Erythroblast (primary cell): ENCODE measurements at regions not wholly inside any gene's neighbourhood (a gene's known extent, or its start where the extent isn't known, plus 50 kb on each side); places are given as distances from the start of the nearest gene placed in this dataset.

Source experiments
- DNase-seq, 2 experiments: peaks; one replicate each; lab custom pipeline; 2025; lab: John Stamatoyannopoulos, UW
- GATA1 ChIP-seq: IDR thresholded peaks from 2 replicates; pipeline ENCODE4 v1.6.1; 2011; ENCODE audit warnings: low read depth, mild to moderate bottlenecking, control low read depth, low read length, moderate library complexity
- POLR2A ChIP-seq: IDR thresholded peaks from 2 replicates; pipeline ENCODE4 v1.6.1; 2011; ENCODE audit warnings: mild to moderate bottlenecking, low read length

DNA sequence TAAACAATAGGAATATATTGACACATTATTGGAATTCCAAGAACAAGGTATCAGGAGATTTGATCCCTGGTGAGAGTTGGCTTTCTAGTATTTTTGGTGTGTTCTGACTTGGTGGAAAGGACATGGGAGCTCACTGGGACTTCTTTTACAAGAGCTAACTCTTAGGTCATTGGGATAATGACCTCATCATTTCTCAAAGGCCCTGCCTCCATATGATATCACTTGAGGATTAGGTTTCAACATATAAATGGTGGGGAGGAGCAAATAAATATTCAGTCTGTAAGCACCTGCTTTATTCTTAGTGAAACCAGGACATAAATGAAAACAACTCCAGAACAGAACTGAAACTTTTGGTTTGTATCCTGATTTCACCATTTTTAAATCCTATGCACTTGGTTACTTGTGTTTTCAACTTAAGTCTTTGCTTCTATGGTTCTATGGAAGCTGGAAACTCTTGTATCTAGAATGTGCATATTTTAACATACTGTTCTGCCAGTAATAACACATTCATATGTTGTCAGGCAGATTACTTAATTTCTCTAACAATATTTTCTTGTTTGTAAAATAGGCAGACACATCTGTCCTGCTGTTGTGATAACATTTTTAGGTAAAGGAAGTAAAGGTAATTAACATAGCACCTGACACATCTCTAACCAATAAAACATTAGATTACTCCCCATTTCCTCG lies 1527.7 kb upstream of the CDH8 start:
- DNase-seq, result no peak
- no peak for TF ChIP-seq POLR2A
- TF ChIP-seq GATA1, result no peak

DNA sequence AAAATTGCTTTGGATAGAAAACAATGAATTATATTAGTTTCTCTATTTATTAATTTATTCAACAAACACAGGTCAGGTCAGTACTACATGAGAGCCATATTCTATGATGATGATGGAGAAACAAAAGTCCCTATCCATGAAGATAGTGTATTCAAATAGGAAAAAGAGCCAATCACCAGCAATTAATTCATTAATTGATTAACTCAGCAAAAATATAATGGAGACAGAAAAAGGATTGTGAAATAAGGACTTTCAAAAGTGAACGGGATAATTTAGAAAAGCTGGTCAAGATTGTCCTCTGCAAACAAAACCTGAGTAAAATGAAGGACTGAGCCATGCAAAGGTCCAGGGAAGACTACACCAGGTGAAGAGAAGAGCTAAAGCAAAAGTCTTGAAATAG lies 1517.7 kb upstream of the CDH8 start:
- DNase-seq, result no peak
- no peak for TF ChIP-seq GATA1

DNA sequence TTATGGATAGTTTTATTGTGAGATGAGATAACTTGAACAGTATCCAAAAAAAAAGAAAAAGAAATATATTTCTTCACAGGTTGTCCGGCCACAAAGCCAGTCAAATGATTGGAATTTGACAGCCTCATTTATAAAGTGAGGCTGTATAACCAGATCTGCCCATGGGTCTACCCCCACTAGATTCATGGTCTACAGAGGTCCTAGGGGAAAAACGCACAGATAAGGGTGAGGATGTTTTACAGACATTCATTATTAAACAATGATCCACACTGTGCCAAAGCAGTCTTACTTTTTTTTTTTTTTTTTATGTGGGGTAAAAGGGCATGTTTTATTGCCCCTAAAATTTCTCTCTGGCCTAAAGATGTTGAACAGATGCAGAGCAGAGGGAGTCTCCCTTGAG lies 1503.0 kb upstream of the CDH8 start:
- no peak for DNase-seq
- no peak for TF ChIP-seq GATA1
- no peak for TF ChIP-seq POLR2A

DNA sequence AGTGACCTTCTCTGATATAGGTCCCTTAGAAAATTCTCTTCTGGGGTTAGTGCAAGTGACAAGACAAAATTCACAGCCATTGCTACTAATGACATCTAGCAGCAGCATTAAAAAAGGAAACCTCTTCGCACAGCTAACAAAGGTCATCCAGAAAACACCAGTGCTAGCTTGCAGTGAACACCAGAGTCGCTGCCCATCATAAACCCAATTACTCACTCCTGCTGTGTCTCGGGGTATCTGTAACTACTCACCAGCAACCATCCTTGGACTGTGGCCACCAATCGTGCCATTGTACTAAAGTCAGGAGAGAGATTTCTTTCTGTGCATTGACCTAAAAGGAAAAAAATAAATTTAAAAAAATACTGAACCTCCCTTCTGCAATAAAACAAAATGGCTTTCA lies 1494.7 kb upstream of the CDH8 start:
- TF ChIP-seq GATA1 (no peak), POLR2A (no peak)

DNA sequence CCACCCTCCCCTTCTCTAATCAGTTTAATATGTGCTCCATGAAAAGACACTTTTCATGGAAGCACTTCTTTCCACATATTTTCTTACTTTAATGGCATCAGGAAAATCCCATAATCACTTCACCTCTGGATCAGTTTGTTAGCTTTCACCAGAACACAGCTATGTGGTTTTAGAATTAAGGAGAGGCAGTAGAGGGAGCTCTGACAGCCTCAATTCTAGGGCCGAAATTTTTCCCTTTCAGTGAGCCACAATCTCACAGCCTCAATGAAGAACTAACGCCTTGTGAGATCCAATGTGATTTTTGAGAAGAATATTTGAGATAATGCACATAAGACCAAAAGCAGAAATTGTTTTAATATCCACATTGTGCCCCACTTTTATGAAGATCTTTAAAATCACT lies 1494.0 kb upstream of the CDH8 start:
- TF ChIP-seq GATA1 (no peak), POLR2A (no peak)
- DNase-seq, result no peak

More for the DNA sequence above, 1494.7 kb upstream of the CDH8 start:
- DNase-seq, result no peak

DNA sequence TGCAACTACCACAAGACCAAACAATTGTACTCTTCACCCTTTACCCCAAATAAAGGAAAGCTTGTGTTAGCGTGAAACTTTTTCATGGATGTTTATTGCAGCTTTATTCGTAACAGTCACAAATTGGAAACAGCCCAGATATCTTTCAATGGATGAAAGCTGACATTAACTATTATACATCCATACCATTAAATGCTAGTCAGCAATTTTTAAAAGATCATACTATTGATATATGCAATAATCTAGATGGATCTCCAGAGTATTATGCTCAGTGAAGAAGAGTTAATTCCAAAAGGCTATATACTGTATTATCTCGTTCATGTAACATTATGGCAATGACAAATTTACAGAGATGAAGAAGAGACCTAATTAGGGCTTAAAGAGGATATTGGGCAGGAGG lies 1491.2 kb upstream of the CDH8 start:
- TF ChIP-seq GATA1 (no peak), POLR2A (no peak)
- no peak for DNase-seq

DNA sequence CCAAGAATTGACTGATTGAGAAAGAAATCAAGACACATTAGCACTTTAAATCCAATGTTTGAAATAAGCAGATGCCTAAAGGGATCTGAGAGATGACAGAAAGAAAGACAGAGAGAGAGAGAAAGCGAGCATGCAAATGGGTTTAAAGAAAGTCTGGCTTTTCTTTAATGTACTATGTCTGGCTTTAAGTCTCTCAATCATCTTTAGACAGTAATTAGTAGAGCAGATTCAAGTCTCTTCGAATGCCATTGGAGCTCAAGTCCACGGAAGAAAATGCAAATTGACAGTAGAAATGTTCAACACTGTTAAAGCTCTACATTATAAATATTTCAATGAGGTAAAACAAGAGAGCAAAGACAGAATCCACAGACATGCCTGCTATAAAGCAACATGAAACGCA lies 1480.2 kb upstream of the CDH8 start:
- TF ChIP-seq GATA1, result no peak
- no peak for TF ChIP-seq POLR2A
- no peak for DNase-seq

DNA sequence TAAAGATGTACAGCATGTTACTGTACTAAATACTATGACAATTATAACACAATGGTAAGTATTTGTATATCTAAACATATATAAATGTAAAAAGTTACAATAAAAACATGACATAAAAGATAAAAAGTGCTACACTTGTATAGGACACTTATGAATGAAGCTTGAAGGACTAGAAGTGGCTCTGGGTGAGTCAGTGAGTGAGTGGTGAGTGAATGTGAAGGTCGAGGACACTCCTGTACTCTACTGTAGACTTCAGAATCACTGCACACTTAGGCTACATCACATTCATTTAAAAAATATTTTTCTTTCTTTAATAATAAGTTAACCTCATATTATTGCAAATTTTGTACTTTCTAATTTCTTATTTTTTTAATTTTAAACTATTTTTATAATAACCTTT lies 1476.7 kb upstream of the CDH8 start:
- TF ChIP-seq POLR2A (no peak), GATA1 (no peak)
- DNase-seq, result no peak

DNA sequence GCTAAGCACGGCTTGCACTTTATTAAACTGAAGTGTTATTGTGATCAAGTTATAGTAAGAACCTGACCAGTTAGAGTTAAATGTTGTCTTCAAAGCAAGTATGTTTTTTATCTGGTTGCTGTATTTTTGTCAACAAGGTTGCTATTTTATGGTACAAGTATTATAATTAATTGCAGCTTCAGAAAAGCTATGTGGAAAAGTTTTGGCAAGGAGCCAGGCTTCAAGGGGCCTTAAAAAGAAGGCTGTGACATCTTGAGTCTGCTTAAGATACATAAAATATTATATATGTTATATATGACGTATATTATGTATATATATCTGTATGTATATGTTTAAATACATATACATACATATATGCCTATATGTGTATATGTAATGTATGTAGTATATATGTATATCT lies 1461.2 kb upstream of the CDH8 start:
- DNase-seq, result no peak
- TF ChIP-seq POLR2A (no peak), GATA1 (no peak)

DNA sequence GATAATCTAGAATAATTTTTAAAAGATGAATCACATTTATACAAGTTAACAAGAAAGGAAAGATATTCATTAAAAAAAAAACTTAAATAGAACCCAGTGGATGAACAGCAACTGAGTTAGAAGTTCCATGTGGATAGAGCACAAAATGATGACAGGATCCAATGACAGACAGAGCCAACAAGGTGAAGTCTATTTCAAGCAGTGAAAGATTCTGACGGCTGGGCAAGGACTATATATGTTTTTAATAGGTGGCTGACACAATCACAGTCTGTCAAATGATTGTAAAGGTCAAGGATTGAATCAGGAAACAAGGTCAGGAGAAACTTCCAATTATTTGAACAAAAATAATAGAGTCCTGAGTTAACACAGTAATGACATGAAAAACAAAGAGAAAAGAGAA lies 1460.0 kb upstream of the CDH8 start:
- TF ChIP-seq POLR2A (no peak), GATA1 (no peak)
- DNase-seq, result no peak

DNA sequence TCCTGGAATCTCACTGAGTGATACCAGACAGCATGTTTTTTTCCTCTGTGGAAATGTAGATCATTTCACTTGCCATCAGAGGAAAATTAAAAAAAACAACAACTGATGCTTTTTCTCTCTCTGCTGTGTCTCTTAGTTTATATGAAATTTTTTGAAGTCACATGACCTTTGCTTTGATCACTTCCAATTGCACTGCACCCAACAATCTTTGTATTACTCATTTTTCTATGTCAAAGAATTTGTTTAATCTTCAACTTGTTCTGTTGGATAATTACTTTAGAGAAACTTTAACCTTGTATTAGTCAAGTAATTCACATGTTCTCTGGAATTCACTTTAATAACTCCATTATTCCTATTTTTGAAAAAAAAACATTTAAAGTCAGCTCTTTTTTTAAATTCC lies 1452.7 kb upstream of the CDH8 start:
- TF ChIP-seq GATA1 (no peak), POLR2A (no peak)
- no peak for DNase-seq

DNA sequence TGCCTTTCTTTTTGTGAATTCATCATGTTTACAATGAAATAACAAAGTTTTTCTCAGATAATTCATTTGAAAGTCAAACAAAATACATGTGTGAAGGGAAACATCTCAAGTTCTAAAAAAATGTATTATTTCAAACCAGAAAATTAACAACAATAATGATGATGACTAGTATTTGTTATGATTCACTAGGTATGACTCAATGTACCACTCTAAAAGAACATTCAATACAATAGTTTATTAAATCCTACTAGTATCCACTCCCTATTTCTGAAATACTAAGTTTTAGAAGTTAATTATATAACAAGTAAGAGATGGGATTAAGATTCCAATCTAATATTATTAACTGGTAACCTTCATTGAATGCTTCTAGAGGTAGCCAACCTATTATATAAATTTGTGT lies 1444.8 kb upstream of the CDH8 start:
- TF ChIP-seq GATA1, result no peak
- no peak for TF ChIP-seq POLR2A
- DNase-seq, result no peak

DNA sequence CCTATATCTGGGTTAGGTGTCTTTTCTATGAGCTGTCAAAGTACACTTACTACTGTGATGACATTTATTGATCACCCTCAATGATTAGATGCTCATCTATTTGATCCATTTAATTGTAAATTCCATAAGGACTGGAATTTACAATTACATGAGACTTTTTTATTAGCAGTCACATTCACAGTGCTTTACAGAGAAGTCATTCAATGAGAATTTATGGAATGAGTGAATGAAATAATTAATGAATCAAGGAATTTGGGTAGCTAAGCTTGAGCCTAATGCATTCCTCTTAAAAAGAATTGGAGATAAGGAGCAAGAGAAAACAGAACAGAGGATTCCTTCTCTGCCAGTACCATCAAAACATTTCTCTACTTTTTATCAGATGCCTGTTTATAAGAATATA lies 1437.5 kb upstream of the CDH8 start:
- DNase-seq, result no peak
- TF ChIP-seq GATA1 (no peak), POLR2A (no peak)

DNA sequence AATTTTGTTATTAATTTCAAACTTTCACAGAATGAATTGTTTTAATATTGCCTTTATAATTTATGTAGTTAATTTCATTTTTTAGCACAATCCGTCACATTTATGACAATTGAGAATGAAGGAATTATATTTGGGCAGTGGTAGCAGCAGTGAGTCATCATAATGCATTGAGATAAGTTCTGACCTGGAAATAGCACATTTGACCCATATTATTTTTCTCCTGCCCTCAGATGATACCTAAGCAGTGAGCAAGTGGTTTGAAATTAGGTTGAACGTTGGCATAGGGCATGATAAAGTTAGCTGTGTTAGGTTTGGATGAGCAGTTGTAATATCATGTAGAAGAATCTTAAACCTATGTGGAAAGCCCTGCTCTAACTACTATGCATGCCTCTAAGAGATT lies 1431.3 kb upstream of the CDH8 start:
- no peak for TF ChIP-seq GATA1
- TF ChIP-seq POLR2A, result no peak
- DNase-seq, result no peak

DNA sequence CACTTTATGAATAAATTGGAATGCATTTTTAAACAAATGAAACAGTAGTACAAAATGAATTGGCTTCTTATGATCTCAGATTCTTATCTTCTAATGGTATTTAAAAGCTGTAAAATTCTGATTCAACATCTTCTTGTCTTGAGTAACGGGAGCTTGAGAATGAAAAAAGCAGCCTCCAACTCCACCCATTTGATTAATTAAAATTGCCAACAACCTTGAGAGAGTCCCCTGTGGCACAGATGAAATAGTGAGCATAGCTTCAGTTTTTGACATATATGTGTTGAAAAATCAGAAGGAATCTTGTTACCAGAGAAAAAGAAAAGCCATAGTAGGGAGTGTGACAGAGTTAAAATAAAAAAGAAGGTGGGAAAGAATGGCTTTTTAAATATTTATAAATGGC lies 1426.1 kb upstream of the CDH8 start:
- TF ChIP-seq GATA1, result no peak
- no peak for TF ChIP-seq POLR2A
- DNase-seq, result no peak
